ENCODE measurements at regions not wholly inside any gene's neighbourhood (a gene's known extent, or its start where the extent isn't known, plus 50 kb on each side); places are given as distances from the start of the nearest gene placed in this dataset.
"Not testable (repeated sequence)": the region's sequence is repeated elsewhere in the genome, so short reads cannot be mapped to it uniquely, and the experiment has no call there.

GRCh38 chr12:105882404-105882803 lies 256.4 kb downstream of the NUAK1 start:
- H3K4me3 ChIP-seq (ENCODE audit: low read depth, low read length): no peak overlapping the region
- no peak for TF ChIP-seq CTCF (IDR thresholded peaks at IDR 0.05; ENCODE audit: borderline replicate concordance, insufficient read depth, low read depth, low read length)

- no peak for TF ChIP-seq CTCF (IDR thresholded peaks at IDR 0.05; ENCODE audit: borderline replicate concordance, insufficient read depth, low read depth, low read length)
- H3K4me3 ChIP-seq (ENCODE audit: low read depth, low read length): no peak overlapping the region
Observed at GRCh38 chr12:105887131-105887530, 251.6 kb downstream of the NUAK1 start.

- TF ChIP-seq CTCF (IDR thresholded peaks at IDR 0.05; ENCODE audit: borderline replicate concordance, insufficient read depth, low read depth, low read length): no peak
- H3K4me3 ChIP-seq (ENCODE audit: low read depth, low read length): no peak overlapping the region
Observed at GRCh38 chr12:105888696-105889095, 250.1 kb downstream of the NUAK1 start.

GRCh38 chr12:105892362-105892910 lies 246.3 kb downstream of the NUAK1 start:
- no peak for TF ChIP-seq CTCF (IDR thresholded peaks at IDR 0.05; ENCODE audit: borderline replicate concordance, insufficient read depth, low read depth, low read length)
- H3K4me3 ChIP-seq (ENCODE audit: low read depth, low read length): no peak overlapping the region

GRCh38 chr12:105895197-105895832 lies 243.4 kb downstream of the NUAK1 start:
- H3K4me3 ChIP-seq (ENCODE audit: low read depth, low read length): not testable (repeated sequence)

GRCh38 chr12:105897311-105897725 lies 241.4 kb downstream of the NUAK1 start:
- TF ChIP-seq CTCF (IDR thresholded peaks at IDR 0.05; ENCODE audit: borderline replicate concordance, insufficient read depth, low read depth, low read length): no peak
- no peak overlapping the region for H3K4me3 ChIP-seq (ENCODE audit: low read depth, low read length)

GRCh38 chr12:105898271-105898670 lies 240.5 kb downstream of the NUAK1 start:
- H3K4me3 ChIP-seq (ENCODE audit: low read depth, low read length): not testable (repeated sequence)

- H3K4me3 ChIP-seq (ENCODE audit: low read depth, low read length): no peak overlapping the region
- no peak for TF ChIP-seq CTCF (IDR thresholded peaks at IDR 0.05; ENCODE audit: borderline replicate concordance, insufficient read depth, low read depth, low read length)
Observed at GRCh38 chr12:105899589-105899988, 239.2 kb downstream of the NUAK1 start.
